HG02798 (cell line): ENCODE measurements at regions not wholly inside any gene's neighbourhood (a gene's known extent, or its start where the extent isn't known, plus 50 kb on each side); places are given as distances from the start of the nearest gene placed in this dataset.

ENCODE experiments used
- ATAC-seq: cut with Tn5 transposase; IDR thresholded peaks from one replicate; pipeline ENCODE4 v1.9.1; 2021; ENCODE audit warnings: mild to moderate bottlenecking; ENCODE audit not compliant: unreplicated experiment, poor library complexity

DNA sequence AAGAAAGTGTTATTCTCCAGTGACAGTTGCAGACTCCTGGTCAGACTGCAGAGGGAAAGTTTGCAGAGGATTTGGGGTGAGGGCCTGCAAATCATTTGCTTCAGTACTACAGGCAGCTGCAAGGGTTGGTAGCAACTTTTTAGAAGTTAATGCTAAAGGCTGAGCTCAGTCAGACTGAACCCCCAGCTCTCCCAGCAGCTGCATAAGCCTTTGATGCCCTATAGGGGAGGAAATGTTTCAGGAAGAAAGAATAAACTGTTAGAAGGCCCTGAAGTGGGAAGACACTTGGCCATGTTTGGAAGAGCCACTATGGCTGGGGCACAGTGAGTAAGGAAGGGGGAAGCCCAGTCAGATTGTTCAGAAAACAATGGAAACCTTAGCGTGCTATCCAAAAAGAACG is 383.6 kb downstream of the TTLL7 start:
- ATAC-seq, result no peak

DNA sequence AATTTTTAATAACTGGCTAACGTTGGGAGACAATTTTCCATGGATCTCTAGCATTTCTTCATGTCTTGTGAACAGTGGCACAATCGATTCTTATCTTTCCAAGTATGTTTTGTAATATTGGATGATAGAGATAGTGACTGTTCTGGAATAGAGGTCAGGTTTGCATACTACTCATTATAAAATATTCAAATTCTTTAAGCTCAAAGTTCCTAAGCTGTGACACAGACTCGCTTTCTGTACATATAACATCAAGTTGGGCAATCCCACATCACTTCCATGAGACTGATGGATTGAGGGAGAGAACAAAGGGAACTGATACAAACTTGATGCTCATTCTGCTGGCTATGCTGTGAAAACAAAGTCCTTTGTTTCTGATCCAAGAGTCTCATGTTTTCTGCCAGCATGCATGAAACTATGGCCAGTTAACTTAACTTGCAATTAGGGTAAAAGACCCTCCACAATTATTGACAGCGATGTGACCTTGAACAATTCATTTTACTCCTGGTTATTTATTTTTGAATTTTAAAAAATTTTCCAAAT is 392.4 kb downstream of the TTLL7 start:
- no peak for ATAC-seq

DNA sequence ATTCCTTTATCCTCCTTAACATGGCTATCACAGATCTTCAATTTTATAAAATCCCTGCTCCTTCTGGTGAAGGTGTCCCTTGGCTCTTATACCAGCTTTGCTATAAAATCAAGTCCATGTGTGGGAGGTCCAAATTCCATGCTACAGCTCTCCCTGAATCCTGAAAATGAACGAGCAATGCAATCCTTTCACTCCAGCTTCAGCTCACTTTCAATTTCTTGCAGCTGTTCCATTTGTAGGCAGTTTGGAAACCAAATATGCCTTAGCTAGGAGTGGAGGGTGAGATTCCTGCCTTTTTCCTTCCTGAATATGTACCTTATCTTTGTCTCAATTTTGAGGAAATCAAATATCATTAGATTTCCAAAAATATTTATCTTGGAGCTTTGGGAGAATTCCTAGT is 402.6 kb downstream of the TTLL7 start:
- no peak for ATAC-seq

DNA sequence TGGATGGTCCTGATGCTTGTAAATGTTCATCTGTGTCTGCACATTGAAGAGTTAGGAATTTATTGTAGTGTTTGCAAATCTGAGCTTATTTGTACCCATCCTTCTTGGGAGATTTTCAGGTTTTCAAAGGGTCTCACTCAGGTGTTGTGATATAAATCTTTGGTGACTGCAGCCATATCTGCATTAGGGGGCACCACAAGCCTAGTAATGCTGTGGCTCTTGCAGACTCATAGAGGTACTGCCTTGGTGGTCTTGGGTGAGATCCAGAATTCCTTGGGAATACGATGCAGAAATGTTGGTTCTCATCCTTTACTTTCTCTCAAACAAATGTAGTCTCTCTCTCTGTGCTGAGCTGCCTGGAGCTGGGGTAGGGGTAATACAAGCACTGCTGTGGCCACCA is 405.9 kb downstream of the TTLL7 start:
- no peak for ATAC-seq

DNA sequence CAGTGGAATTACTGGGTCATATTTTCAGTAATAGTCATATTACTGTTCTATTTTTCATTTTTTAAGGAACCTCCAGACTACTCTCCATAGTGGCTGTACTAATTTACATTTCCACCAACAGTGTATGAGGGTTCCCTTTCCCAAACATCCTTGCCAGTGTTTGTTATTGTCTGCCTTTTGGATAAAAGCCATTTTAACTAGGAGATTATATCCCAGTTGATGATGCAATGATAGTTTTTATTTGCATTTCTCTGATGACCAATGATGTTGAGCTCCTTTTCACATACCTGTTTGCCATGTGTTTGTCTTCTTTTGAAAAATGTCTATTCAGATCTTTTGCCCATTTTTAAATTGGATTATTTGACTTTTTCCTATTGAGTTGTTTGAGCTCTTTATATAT is 410.8 kb downstream of the TTLL7 start:
- no peak for ATAC-seq

DNA sequence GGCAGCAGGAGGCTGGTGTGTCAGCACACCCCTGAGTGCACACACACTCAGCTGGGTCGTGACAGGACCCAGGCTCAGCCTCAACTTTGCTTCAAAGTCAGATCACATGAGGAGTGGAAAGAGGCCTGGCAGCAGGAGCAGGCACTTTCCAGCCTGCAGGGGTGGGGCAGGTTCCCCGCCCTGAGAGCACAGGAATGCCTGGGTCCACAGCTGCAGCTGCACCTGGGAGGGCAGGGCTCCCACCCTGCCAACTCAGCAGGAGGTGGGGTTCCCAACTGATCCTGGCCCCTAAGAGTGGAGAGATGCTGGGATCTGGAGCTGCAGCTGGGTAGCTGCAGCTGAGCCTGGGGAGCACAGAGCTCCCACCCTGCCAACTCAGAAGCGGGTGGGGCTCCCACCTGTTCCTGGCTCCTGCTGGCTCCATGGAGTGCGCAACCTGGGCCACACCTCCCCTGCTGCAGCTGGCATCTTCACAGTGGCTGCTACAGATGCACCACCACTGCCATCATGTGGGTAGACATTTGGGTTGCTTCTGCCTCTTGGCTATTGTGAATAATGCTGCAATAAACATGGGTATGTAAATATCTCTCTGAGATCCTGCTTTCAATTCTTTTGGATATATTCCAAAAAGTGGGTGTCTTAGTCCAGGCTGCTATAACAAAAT is 415.4 kb downstream of the TTLL7 start:
- no peak for ATAC-seq

- ATAC-seq, result no peak
These were observed 417.2 kb downstream of the TTLL7 start for GRCh38 chr1:83581747-83582146.

GRCh38 chr1:83574791-83575190 is 424.1 kb downstream of the TTLL7 start:
- peak; percentile 59 for ATAC-seq

DNA sequence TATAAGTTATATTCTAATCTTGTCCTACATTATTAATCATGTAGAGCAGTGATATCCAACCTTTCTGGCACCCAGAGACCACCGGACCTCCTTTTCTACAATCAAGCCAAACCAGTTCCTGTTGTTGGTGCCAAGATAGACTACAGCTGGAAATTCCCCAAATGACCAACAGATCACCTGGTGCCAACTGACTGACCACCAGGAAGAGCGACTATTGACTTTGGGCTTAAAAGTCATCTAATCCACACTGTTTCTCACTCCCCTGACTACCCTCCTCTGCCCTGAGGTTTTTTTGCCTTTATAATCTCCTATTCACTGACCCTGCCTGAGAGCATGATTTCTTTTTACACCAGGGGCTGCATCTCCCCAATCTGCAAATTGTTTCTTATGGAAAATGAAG is 425.2 kb downstream of the TTLL7 start:
- ATAC-seq, result no peak

DNA sequence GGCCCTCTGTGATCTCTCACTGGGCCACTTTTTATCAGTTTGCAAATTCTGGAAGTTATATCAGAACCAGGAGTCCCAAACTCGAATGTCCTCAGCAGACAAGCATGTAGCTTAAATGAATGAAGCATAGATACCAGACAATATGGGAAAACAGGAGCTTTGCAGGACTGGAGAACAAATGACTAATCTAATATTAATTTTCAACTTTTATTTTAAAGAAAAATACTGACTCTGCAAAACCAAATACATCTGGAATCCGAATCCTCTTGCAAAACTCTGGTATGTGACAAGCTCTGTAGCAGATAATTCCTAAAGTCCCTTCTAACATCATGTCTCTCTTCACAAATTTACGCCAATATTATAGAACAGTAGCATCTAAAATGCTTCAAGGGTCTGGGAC is 427.4 kb downstream of the TTLL7 start:
- ATAC-seq, result no peak

DNA sequence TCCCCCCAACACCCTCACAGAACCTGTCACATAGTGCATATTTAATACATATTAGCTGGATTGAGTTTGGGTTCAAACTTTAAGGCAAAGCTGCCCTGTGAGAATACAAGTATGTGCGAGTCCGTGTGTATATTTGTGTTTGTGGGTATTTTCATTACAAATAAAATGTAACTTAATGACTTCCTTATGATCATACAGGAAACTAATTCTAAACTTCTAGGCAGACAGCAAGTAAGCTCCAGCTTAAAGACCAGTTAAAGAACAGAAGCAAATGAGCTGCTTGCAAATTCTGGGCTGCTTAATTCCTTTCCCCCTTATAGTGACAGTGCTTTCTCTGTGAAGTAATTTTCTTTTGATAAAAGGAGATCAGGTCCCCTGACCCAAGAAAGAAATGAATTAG is 437.6 kb downstream of the TTLL7 start:
- no peak for ATAC-seq

GRCh38 chr1:83559129-83559840 is 439.6 kb downstream of the TTLL7 start:
- peak; percentile 40 for ATAC-seq

GRCh38 chr1:83555871-83556270 is 443.1 kb downstream of the TTLL7 start:
- ATAC-seq, result no peak

GRCh38 chr1:83554174-83554573 is 444.8 kb downstream of the TTLL7 start:
- ATAC-seq, result no peak

GRCh38 chr1:83552820-83553219 is 446.1 kb downstream of the TTLL7 start:
- no peak for ATAC-seq

DNA sequence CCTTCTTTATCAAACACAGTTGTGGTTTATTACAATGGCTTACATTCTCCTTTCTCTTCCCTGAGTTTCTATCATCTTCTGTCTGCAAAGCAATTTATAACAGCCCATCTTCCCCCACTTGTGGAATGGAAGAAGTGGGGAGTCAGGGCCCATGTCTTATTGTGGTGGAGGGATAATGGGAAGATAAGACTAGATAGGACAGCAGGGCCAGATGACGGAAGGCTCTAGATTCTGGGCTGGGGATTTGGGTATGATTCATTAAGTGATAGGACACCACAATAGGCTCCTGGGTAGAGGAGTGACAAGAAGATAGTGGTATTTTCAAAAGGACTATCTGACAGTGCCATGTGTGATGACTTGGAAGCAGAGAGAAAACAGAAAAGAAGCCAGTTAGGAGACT is 450.6 kb downstream of the TTLL7 start:
- ATAC-seq, result no peak

DNA sequence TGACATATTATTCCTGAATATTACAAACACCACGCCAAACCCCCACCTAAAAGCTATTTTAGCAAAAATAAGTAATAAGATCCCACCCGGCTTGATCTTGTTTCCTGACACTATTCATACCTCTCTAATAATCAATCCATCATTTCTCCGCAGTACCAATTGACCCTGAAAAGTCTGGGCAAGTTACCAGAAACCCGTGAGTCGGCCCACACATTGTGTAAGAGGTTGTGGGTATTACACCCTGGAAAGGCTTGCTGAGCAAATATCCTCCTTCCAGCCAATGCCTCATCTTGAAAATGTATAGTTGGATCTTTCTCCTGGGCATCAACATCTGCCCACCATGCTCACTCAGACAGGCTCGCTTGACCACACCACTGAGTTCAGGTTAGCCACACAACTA is 451.0 kb downstream of the TTLL7 start:
- ATAC-seq, result no peak

GRCh38 chr1:83546874-83547273 is 452.1 kb downstream of the TTLL7 start:
- ATAC-seq, result no peak

DNA sequence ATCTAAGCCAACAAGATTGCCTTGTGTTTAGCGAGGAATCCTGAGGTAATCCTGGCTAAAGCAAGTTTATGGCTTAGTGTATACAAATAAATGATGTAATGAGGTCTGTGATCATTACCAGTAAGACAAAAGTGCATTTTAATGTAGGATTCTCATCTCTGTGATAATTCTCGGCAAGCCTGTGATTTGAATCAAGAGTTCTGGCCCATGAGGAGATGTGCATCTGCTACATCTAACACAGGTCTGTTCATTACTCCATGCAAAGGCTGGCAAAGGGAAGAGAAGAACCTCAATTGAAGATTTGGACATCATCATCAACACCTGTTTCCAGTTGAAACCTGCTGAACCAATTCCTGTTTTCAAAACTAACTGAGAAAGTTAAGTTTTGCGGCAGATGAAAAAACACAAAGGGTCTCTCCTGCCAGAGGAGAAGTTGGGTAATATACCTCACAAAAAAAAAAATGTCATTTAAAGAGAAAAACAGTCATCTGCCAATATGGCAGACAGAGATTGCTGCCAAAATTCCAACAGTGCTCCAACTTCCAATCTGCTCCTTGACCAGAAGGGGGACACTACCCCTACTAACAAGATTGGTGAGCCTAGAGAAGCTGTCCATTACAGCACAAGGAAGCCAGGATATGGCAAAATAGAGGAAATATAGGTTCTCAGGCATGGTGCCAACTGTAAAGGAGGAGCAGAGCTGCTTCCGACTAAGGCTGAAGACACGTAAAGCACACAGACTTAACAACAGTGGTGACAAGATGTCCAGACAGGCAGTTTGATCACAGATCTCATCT is 453.7 kb downstream of the TTLL7 start:
- no peak for ATAC-seq

DNA sequence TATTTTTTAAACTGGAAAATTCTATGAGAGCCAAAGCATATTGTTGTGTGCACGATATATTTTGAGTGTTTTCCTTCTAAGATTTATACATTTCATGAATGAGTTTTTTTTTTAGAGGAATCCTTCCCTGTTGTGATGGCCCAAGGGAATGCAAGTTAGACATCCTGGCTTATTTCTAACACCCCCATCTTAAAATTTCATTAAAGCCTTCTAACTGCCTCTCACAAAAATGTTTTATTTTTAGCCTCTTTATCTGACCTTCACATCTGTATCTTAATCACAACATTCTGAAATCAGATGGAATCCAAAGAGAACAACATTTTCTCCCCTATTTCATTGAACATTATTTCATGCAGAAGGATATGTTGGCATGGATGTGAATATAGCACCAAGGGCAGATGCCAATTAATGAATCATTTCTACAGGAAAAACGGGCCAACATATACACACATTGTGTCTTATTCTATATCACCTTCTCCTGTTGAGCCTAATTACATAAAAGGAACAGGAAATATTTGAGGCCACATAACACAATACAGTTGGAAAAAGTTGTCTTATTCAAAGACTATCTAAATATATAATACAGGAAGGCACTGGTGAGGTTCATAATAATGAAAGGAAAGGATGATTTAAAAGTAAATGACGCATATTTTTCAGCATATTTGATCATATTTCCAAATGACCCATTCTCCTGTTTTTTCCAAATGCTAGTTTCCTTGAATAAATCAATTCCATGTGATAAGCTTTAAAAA is 455.5 kb downstream of the TTLL7 start:
- no peak for ATAC-seq
